GM12878 (cell line): ENCODE measurements at regions not wholly inside any gene's neighbourhood (a gene's known extent, or its start where the extent isn't known, plus 50 kb on each side); places are given as distances from the start of the nearest gene placed in this dataset.

Experiments
- ATAC-seq: fragments of 200-7000 bp; cut with Tn5 transposase; 3 replicates; pipeline ENCODE4 v1.9.1; 2020; ENCODE audit warnings: mild to moderate bottlenecking, moderate library complexity
- BruUV-seq: library from RNA; stranded (reverse); fragments of 400-500 nt; replicated peaks from 2 replicates; lab custom pipeline; 2021; lab: Mats Ljungman, UMichigan
- CTCF ChIA-PET: fragments of 300-600 bp; sonication (Branson Sonifier 250); formaldehyde crosslinking; extraction: SDS; loops from one replicate; lab custom pipeline; 2021; ENCODE audit warnings: inconsistent platforms; lab: Yijun Ruan, JAX
- POLR2A ChIA-PET: fragments of 350-600 bp; formaldehyde crosslinking; extraction: SDS; loops from one replicate; lab custom pipeline; 2021; ENCODE audit warnings: inconsistent platforms; lab: Charles Lee
- RAD21 ChIA-PET: fragments of 300-600 bp; sonication (Branson Sonifier 250); formaldehyde crosslinking; loops from one replicate; lab custom pipeline; 2023; ENCODE audit warnings: antibody characterized with exemption; ENCODE audit not compliant: unreplicated experiment; lab: Charles Lee
- SMC1A ChIA-PET: fragments of 300-600 bp; sonication (Branson Sonifier 250); formaldehyde crosslinking; loops from one replicate; lab custom pipeline; 2023; ENCODE audit not compliant: unreplicated experiment, uncharacterized antibody; lab: Charles Lee
- DNase-seq: peaks from one replicate; pipeline ENCODE4 v3.0.0-alpha.2; 2011; ENCODE audit warnings: low read depth, low spot score
- FAIRE-seq: peaks from 3 replicates; lab custom pipeline; 2011; peaks lifted over from hg19 to GRCh38; lab: Jason Lieb, UNC
- H2AFZ ChIP-seq: 2 replicates; pipeline ENCODE4 v1.6.0; 2011; ENCODE audit warnings: low read depth, low read length, control low read depth; ENCODE audit not compliant: control insufficient read depth
- H3K27ac ChIP-seq: 2 replicates; pipeline ENCODE4 v1.5.1; 2011; ENCODE audit warnings: control low read depth; ENCODE audit not compliant: control insufficient read depth, insufficient read depth
- H3K27me3 ChIP-seq, 2 experiments: replicated peaks in 1 of 2; 2 replicates each; pipeline versions ENCODE4 v1.6.0 to v1.6.1; 2011; ENCODE audit warnings: low read length in 1 of 2; ENCODE audit not compliant: control insufficient read depth in 2 of 2, insufficient read depth in 2 of 2
- H3K36me3 ChIP-seq, 2 experiments: 2 replicates each; pipeline ENCODE4 v1.5.1; 2011; ENCODE audit warnings: low read length in 1 of 2; ENCODE audit not compliant: control insufficient read depth in 2 of 2, insufficient read depth in 2 of 2
- H3K4me1 ChIP-seq: 2 replicates; pipeline ENCODE4 v1.6.1; 2011; ENCODE audit warnings: mild to moderate bottlenecking, low read length, moderate library complexity, mixed read lengths; ENCODE audit not compliant: control insufficient read depth, insufficient read depth
- H3K4me2 ChIP-seq: 2 replicates; pipeline ENCODE4 v1.6.0; 2011; ENCODE audit warnings: control low read depth; ENCODE audit not compliant: control insufficient read depth, insufficient read depth
- H3K4me3 ChIP-seq: fragments of 200-600 bp; sonication (generic); 2 replicates; pipeline ENCODE4 v1.5.1; 2016
- H3K79me2 ChIP-seq: 2 replicates; pipeline ENCODE4 v1.6.0; 2011; ENCODE audit warnings: low read length; ENCODE audit not compliant: control insufficient read depth, insufficient read depth
- H3K9ac ChIP-seq: 2 replicates; pipeline ENCODE4 v1.8.0; 2011; ENCODE audit warnings: low read length, control low read depth, mixed read lengths; ENCODE audit not compliant: control insufficient read depth, insufficient read depth
- H3K9me3 ChIP-seq: replicated peaks from 3 replicates; pipeline ENCODE4 v1.5.1; 2011; ENCODE audit warnings: mild to moderate bottlenecking, low read length; ENCODE audit not compliant: control insufficient read depth, insufficient read depth
- H4K20me1 ChIP-seq: 2 replicates; pipeline ENCODE4 v1.6.0; 2011; ENCODE audit not compliant: control insufficient read depth, insufficient read depth
- MEF2B ChIP-seq: fragments of 450-650 bp; IDR thresholded peaks from 2 replicates; pipeline ENCODE4 v1.6.1; 2018; ENCODE audit warnings: mild to moderate bottlenecking, moderate library complexity; ENCODE audit not compliant: partially characterized antibody, poor library complexity, severe bottlenecking
- RUNX3 ChIP-seq: IDR thresholded peaks from 2 replicates; pipeline ENCODE4 v1.6.1; 2012; ENCODE audit warnings: low read length, inconsistent platforms
- SPI1 ChIP-seq: IDR thresholded peaks from 2 replicates; pipeline ENCODE4 v1.6.1; 2011; ENCODE audit warnings: low read depth, mild to moderate bottlenecking, low read length, moderate library complexity, borderline replicate concordance; ENCODE audit not compliant: insufficient read depth
- ZNF24 ChIP-seq: fragments of 450-650 bp; IDR thresholded peaks from 2 replicates; pipeline ENCODE4 v1.6.1; 2017; ENCODE audit warnings: antibody characterized with exemption, mild to moderate bottlenecking
- ZSCAN29 ChIP-seq: fragments of 450-650 bp; IDR thresholded peaks from 2 replicates; pipeline ENCODE4 v1.6.1; 2017; ENCODE audit warnings: mild to moderate bottlenecking, moderate library complexity
- WGBS: methylation state at CpG from one replicate; pipeline ENCODE4 v1.1.6; 2016; ENCODE audit warnings: low lambda C conversion rate; ENCODE audit not compliant: insufficient replicate concordance, insufficient coverage; ENCODE audit errors: missing lambda C conversion rate; 5-methylcytosine and 5-hydroxymethylcytosine counted together
- in situ Hi-C: fragments of 300-500 bp; cut with MboI; formaldehyde crosslinking; loops from 9 replicates; pipeline ENCODE4 v1.14.3; 2018; ENCODE audit warnings: mixed read lengths
- intact Hi-C: fragments of 100-400 bp; cut with micrococcal nuclease; formaldehyde crosslinking; loops from one replicate; pipeline ENCODE4 v1.14.2; 2022; ENCODE audit not compliant: unreplicated experiment
- TF ChIP-seq, protein P1 (sequence below): fragments of 450-650 bp; IDR thresholded peaks from 2 replicates; pipeline ENCODE4 v1.6.1; 2017; ENCODE audit warnings: low read depth, mild to moderate bottlenecking, moderate library complexity

DNA sequence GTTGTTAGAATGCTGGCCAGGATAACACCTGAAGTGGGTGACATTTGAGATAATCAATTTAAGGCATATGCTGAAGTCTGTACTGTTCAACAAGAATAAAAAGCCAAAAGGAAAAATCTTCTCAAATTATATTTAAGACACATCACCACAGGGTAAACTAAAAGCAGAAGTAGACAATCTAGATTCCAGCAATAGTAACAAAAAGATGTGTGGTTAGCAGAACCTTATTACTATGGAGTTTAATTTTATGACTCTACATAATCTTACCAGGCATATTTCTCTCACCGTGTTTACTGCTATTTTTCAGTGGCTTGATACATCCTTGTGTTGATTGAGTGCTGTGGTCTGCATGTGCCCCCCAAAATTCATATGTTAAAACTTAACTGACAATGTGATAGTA, 300.4 kb upstream of the ZP4 start:
- H3K9ac ChIP-seq: no peak overlapping the region
- H3K27ac ChIP-seq: no peak overlapping the region
- no peaks in the 10 kb centered on the region for H3K27me3 ChIP-seq
- DNase-seq: no peak
- no peak for FAIRE-seq
- in situ Hi-C loops: no loop called here
- CTCF ChIA-PET: no interaction called here
- ATAC-seq: peak; percentile 56
- BruUV-seq: no TSS peak
- H3K36me3 ChIP-seq: no peaks in the 10 kb centered on the region
- no peaks in the 10 kb centered on the region for H3K4me1 ChIP-seq
- TF ChIP-seq ZNF24 (no peak), MEF2B (peak; percentile 71), ZSCAN29 (no peak), SPI1 (peak; percentile 32; the same call in 1 of the 2 replicates), RUNX3 (peak; percentile 11; the same call in 1 of the 2 replicates)
- TF ChIP-seq, protein P1, sequence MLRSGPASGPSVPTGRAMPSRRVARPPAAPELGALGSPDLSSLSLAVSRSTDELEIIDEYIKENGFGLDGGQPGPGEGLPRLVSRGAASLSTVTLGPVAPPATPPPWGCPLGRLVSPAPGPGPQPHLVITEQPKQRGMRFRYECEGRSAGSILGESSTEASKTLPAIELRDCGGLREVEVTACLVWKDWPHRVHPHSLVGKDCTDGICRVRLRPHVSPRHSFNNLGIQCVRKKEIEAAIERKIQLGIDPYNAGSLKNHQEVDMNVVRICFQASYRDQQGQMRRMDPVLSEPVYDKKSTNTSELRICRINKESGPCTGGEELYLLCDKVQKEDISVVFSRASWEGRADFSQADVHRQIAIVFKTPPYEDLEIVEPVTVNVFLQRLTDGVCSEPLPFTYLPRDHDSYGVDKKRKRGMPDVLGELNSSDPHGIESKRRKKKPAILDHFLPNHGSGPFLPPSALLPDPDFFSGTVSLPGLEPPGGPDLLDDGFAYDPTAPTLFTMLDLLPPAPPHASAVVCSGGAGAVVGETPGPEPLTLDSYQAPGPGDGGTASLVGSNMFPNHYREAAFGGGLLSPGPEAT: no peak
- H4K20me1 ChIP-seq: no peaks in the 10 kb centered on the region
- WGBS: 0% methylated on average over 1 of the region's 1 CpG
- H3K4me3 ChIP-seq: no peak overlapping the region
- no peak overlapping the region for H3K4me2 ChIP-seq
- SMC1A ChIA-PET: interaction anchor here (1.3 kb wide), 1 partner anchor 43 kb away, joined by 4 read pairs; no protein-coding TSS in a partner anchor
- RAD21 ChIA-PET: no interaction called here
- no peaks in the 10 kb centered on the region for H3K79me2 ChIP-seq
- no peak overlapping the region for H2AFZ ChIP-seq
- intact Hi-C loops: no loop called here
- POLR2A ChIA-PET: no interaction called here
- no peaks in the 10 kb centered on the region; the same call in 2 of the 3 replicates for H3K9me3 ChIP-seq
